ENCODE measurements at regions not wholly inside any gene's neighbourhood (a gene's known extent, or its start where the extent isn't known, plus 50 kb on each side); places are given as distances from the start of the nearest gene placed in this dataset.
A peak's percentile ranks its signal among the peaks of the same experiment; 100 is the strongest.

GRCh38 chr13:43985422-43986072 lies 105.8 kb downstream of the LACC1 start:
- ATAC-seq, result no peak

- ATAC-seq, result no peak
These were observed 106.8 kb downstream of the LACC1 start for GRCh38 chr13:43986421-43986981.

- ATAC-seq, result no peak
These were observed 108.6 kb downstream of the LACC1 start for GRCh38 chr13:43988302-43988701.

GRCh38 chr13:43990021-43990420 lies 110.3 kb downstream of the LACC1 start:
- ATAC-seq, result no peak

- ATAC-seq, result no peak
These were observed 111.1 kb downstream of the LACC1 start for GRCh38 chr13:43990829-43991228.

- ATAC-seq, result no peak
These were observed 112.1 kb downstream of the LACC1 start for GRCh38 chr13:43991773-43992201.

- no peak for ATAC-seq
These were observed 112.5 kb downstream of the LACC1 start for GRCh38 chr13:43992211-43992610.

GRCh38 chr13:43994999-43995859 lies 115.5 kb downstream of the LACC1 start:
- no peak for ATAC-seq

GRCh38 chr13:43996221-43996620 lies 116.5 kb downstream of the LACC1 start:
- ATAC-seq, result no peak

GRCh38 chr13:44003481-44003880 lies 123.8 kb downstream of the LACC1 start:
- ATAC-seq, result no peak

GRCh38 chr13:44004878-44005277 lies 125.2 kb downstream of the LACC1 start:
- ATAC-seq, result peak; percentile 74

GRCh38 chr13:44007451-44007850 lies 127.7 kb downstream of the LACC1 start:
- ATAC-seq, result no peak

GRCh38 chr13:44011036-44011435 lies 131.3 kb downstream of the LACC1 start:
- no peak for ATAC-seq

GRCh38 chr13:44012910-44013757 lies 133.4 kb downstream of the LACC1 start:
- ATAC-seq, result no peak

- ATAC-seq, result no peak
These were observed 134.1 kb downstream of the LACC1 start for GRCh38 chr13:44013758-44014291.

- ATAC-seq, result no peak
These were observed 134.8 kb downstream of the LACC1 start for GRCh38 chr13:44014501-44014900.

GRCh38 chr13:44015118-44015517 lies 135.4 kb downstream of the LACC1 start:
- no peak for ATAC-seq

GRCh38 chr13:44015811-44016210 lies 136.1 kb downstream of the LACC1 start:
- no peak for ATAC-seq

- no peak for ATAC-seq
These were observed 138.1 kb downstream of the LACC1 start for GRCh38 chr13:44017756-44018309.

- no peak for ATAC-seq
These were observed 139.9 kb downstream of the LACC1 start for GRCh38 chr13:44019651-44020050.

- ATAC-seq, result no peak
These were observed 141.7 kb downstream of the LACC1 start for GRCh38 chr13:44021422-44021821.

GRCh38 chr13:44022196-44022595 lies 142.5 kb downstream of the LACC1 start:
- ATAC-seq, result no peak
